ENCODE measurements at regions not wholly inside any gene's neighbourhood (a gene's known extent, or its start where the extent isn't known, plus 50 kb on each side); places are given as distances from the start of the nearest gene placed in this dataset.

DNA sequence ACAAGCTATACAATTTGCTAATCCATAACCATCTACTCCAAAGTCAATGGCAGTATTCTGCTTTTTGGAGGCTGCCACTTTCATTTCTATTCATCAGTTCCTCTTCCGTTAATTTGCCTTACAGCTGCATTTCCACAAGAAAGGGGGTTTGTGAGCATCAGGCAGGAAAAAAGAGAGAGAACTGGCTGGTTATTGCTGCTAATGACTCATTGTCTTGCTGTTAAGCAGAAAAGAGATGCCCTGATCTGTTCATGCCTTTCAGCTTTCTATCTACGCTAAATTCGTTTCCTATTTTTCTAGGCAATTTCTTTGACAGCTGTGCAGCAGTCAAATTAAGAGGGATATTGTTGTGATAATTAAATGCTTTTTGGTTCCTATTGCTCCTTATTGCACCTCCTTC lies 65.9 kb upstream of the GNAQ start:
- 70% methylated on average over 3 of the region's 3 CpGs for WGBS
- no peak overlapping the region for H3K4me3 ChIP-seq (ENCODE audit: low read depth in 1 of 3, low read length in 3 of 3)
- H3K27ac ChIP-seq (ENCODE audit: low read depth in 1 of 2, low read length in 2 of 2), result no peak overlapping the region
- H3K9me3 ChIP-seq (ENCODE audit: control insufficient read depth in 4 of 4, low read length in 3 of 4), result peaks cover 0 to 2% (median under 1%) of the 10 kb centered on the region in 4 donors
- DNase-seq (ENCODE audit: low spot score), result no peak
- TF ChIP-seq, protein P1, sequence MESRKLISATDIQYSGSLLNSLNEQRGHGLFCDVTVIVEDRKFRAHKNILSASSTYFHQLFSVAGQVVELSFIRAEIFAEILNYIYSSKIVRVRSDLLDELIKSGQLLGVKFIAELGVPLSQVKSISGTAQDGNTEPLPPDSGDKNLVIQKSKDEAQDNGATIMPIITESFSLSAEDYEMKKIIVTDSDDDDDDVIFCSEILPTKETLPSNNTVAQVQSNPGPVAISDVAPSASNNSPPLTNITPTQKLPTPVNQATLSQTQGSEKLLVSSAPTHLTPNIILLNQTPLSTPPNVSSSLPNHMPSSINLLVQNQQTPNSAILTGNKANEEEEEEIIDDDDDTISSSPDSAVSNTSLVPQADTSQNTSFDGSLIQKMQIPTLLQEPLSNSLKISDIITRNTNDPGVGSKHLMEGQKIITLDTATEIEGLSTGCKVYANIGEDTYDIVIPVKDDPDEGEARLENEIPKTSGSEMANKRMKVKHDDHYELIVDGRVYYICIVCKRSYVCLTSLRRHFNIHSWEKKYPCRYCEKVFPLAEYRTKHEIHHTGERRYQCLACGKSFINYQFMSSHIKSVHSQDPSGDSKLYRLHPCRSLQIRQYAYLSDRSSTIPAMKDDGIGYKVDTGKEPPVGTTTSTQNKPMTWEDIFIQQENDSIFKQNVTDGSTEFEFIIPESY (IDR thresholded peaks at IDR 0.05), result no peak
- TF ChIP-seq YY1 (IDR thresholded peaks at IDR 0.05) (no peak), HNF4G (IDR thresholded peaks at IDR 0.05) (no peak), RAD21 (IDR thresholded peaks at IDR 0.05) (no peak), SP1 (IDR thresholded peaks at IDR 0.05) (no peak), HNF4A (conservative IDR thresholded peaks at IDR 0.05) (no peak), NR2F2 (IDR thresholded peaks at IDR 0.05) (no peak), FOXA2 (IDR thresholded peaks at IDR 0.05) (no peak), TAF1 (conservative IDR thresholded peaks at IDR 0.05) (no peak), RXRA (IDR thresholded peaks at IDR 0.05) (no peak), FOXA1 (IDR thresholded peaks at IDR 0.05) (no peak), JUND (IDR thresholded peaks at IDR 0.05) (no peak)
- TF ChIP-seq, protein P2, sequence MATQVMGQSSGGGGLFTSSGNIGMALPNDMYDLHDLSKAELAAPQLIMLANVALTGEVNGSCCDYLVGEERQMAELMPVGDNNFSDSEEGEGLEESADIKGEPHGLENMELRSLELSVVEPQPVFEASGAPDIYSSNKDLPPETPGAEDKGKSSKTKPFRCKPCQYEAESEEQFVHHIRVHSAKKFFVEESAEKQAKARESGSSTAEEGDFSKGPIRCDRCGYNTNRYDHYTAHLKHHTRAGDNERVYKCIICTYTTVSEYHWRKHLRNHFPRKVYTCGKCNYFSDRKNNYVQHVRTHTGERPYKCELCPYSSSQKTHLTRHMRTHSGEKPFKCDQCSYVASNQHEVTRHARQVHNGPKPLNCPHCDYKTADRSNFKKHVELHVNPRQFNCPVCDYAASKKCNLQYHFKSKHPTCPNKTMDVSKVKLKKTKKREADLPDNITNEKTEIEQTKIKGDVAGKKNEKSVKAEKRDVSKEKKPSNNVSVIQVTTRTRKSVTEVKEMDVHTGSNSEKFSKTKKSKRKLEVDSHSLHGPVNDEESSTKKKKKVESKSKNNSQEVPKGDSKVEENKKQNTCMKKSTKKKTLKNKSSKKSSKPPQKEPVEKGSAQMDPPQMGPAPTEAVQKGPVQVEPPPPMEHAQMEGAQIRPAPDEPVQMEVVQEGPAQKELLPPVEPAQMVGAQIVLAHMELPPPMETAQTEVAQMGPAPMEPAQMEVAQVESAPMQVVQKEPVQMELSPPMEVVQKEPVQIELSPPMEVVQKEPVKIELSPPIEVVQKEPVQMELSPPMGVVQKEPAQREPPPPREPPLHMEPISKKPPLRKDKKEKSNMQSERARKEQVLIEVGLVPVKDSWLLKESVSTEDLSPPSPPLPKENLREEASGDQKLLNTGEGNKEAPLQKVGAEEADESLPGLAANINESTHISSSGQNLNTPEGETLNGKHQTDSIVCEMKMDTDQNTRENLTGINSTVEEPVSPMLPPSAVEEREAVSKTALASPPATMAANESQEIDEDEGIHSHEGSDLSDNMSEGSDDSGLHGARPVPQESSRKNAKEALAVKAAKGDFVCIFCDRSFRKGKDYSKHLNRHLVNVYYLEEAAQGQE (IDR thresholded peaks at IDR 0.05), result no peak
- TF ChIP-seq, protein P3, sequence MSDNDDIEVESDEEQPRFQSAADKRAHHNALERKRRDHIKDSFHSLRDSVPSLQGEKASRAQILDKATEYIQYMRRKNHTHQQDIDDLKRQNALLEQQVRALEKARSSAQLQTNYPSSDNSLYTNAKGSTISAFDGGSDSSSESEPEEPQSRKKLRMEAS (IDR thresholded peaks at IDR 0.05), result no peak
- TF ChIP-seq, protein P4, sequence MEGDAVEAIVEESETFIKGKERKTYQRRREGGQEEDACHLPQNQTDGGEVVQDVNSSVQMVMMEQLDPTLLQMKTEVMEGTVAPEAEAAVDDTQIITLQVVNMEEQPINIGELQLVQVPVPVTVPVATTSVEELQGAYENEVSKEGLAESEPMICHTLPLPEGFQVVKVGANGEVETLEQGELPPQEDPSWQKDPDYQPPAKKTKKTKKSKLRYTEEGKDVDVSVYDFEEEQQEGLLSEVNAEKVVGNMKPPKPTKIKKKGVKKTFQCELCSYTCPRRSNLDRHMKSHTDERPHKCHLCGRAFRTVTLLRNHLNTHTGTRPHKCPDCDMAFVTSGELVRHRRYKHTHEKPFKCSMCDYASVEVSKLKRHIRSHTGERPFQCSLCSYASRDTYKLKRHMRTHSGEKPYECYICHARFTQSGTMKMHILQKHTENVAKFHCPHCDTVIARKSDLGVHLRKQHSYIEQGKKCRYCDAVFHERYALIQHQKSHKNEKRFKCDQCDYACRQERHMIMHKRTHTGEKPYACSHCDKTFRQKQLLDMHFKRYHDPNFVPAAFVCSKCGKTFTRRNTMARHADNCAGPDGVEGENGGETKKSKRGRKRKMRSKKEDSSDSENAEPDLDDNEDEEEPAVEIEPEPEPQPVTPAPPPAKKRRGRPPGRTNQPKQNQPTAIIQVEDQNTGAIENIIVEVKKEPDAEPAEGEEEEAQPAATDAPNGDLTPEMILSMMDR (IDR thresholded peaks at IDR 0.05; ENCODE audit: low read depth, low read length, missing input control), result no peak
- TF ChIP-seq, protein P5, sequence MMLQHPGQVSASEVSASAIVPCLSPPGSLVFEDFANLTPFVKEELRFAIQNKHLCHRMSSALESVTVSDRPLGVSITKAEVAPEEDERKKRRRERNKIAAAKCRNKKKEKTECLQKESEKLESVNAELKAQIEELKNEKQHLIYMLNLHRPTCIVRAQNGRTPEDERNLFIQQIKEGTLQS (IDR thresholded peaks at IDR 0.05), result no peak
- H3K27me3 ChIP-seq (ENCODE audit: control insufficient read depth in 4 of 4, insufficient read depth in 4 of 4, low read length in 3 of 4), result no peaks in the 10 kb centered on the region
- no peaks in the 10 kb centered on the region for H3K36me3 ChIP-seq (ENCODE audit: control insufficient read depth in 4 of 4, insufficient read depth in 3 of 4, low read depth in 1 of 4, low read length in 3 of 4)
- H3K4me1 ChIP-seq (ENCODE audit: control insufficient read depth in 4 of 4, insufficient read depth in 4 of 4, low read length in 3 of 4), result no peaks in the 10 kb centered on the region
- H3K9ac ChIP-seq (ENCODE audit: low read depth in 1 of 2, low read length in 2 of 2), result no peak overlapping the region

DNA sequence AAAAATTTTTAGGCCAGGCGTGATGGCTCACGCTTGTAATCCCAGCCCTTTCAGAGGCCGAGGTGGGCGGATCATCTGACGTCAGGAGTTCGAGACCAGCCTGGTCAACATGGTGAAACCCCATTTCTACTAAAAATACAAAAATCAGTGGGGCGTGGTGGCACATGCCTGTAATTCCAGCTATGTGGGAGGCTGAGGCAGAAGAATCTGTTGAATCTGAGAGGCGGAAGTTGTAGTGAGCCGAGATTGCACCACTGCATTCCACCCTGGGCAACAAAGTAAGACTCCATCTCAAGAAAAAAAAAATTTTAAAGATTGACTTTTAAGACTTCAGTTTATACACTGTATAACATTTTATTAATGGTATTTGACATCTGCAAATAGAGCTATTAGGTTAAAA lies 60.1 kb upstream of the GNAQ start:
- no peaks in the 10 kb centered on the region for H3K27me3 ChIP-seq (ENCODE audit: control insufficient read depth in 4 of 4, insufficient read depth in 4 of 4, low read length in 3 of 4)
- no peak overlapping the region for H3K4me3 ChIP-seq (ENCODE audit: low read depth in 1 of 3, low read length in 3 of 3)
- no peaks in the 10 kb centered on the region for H3K4me1 ChIP-seq (ENCODE audit: control insufficient read depth in 4 of 4, insufficient read depth in 4 of 4, low read length in 3 of 4)
- TF ChIP-seq RXRA (IDR thresholded peaks at IDR 0.05) (no peak), TAF1 (conservative IDR thresholded peaks at IDR 0.05) (no peak), FOXA1 (IDR thresholded peaks at IDR 0.05) (no peak), NR2F2 (IDR thresholded peaks at IDR 0.05) (no peak), SP1 (IDR thresholded peaks at IDR 0.05) (no peak), RAD21 (IDR thresholded peaks at IDR 0.05) (no peak), GABPA (IDR thresholded peaks at IDR 0.05 in 1 of 2, conservative IDR thresholded peaks at IDR 0.05 in 1 of 2) (no peak), HNF4A (conservative IDR thresholded peaks at IDR 0.05) (no peak)
- TF ChIP-seq, protein P3 (IDR thresholded peaks at IDR 0.05), result no peak
- TF ChIP-seq, protein P1 (IDR thresholded peaks at IDR 0.05), result no peak
- H3K9ac ChIP-seq (ENCODE audit: low read depth in 1 of 2, low read length in 2 of 2), result no peak overlapping the region
- no peaks in the 10 kb centered on the region for H3K9me3 ChIP-seq (ENCODE audit: control insufficient read depth in 4 of 4, low read length in 3 of 4)
- no peaks in the 10 kb centered on the region for H3K36me3 ChIP-seq (ENCODE audit: control insufficient read depth in 4 of 4, insufficient read depth in 3 of 4, low read depth in 1 of 4, low read length in 3 of 4)
- H3K27ac ChIP-seq (ENCODE audit: low read depth in 1 of 2, low read length in 2 of 2), result no peak overlapping the region
- DNase-seq (ENCODE audit: low spot score), result no peak
- WGBS, result 95% methylated on average over 9 of the region's 9 CpGs
